Activated CD8-positive, alpha-beta T cell treated with anti-CD3 and anti-CD28 coated beads for 36 hours (primary cell): ENCODE measurements at regions not wholly inside any gene's neighbourhood (a gene's known extent, or its start where the extent isn't known, plus 50 kb on each side); places are given as distances from the start of the nearest gene placed in this dataset.
A peak's percentile ranks its signal among the peaks of the same experiment; 100 is the strongest.

Experiments
- ATAC-seq: fragments of 200-7000 bp; cut with Tn5 transposase; one replicate; pipeline ENCODE4 v1.10.0; 2021; ENCODE audit warnings: mild to moderate bottlenecking, moderate library complexity
- CTCF ChIA-PET: fragments of 350-600 bp; sonication (Branson Sonifier 250); formaldehyde crosslinking; loops from one replicate; lab custom pipeline; 2021; ENCODE audit warnings: antibody characterized with exemption; lab: Charles Lee
- POLR2A ChIA-PET: fragments of 350-600 bp; sonication (Branson Sonifier 250); formaldehyde crosslinking; loops from one replicate; lab custom pipeline; 2021; ENCODE audit warnings: antibody characterized with exemption; lab: Charles Lee
- DNase-seq: peaks from one replicate; pipeline ENCODE4 v3.0.0-alpha.2; 2020
- H3K27ac Mint-ChIP-seq: one replicate; pipeline ENCODE4 v1.8.0; 2021; ENCODE audit warnings: mild to moderate bottlenecking, mixed read lengths
- H3K27me3 Mint-ChIP-seq: one replicate; pipeline ENCODE4 v1.8.0; 2021; ENCODE audit warnings: mixed read lengths
- H3K36me3 Mint-ChIP-seq: one replicate; pipeline ENCODE4 v1.8.0; 2021; ENCODE audit warnings: low read depth, mixed read lengths
- H3K4me1 Mint-ChIP-seq: one replicate; pipeline ENCODE4 v1.8.0; 2021; ENCODE audit warnings: low read depth, mixed read lengths
- H3K4me3 Mint-ChIP-seq: one replicate; pipeline ENCODE4 v1.8.0; 2021; ENCODE audit warnings: mild to moderate bottlenecking, moderate library complexity, mixed read lengths
- H3K9me3 Mint-ChIP-seq: one replicate; pipeline ENCODE4 v1.8.0; 2021; ENCODE audit warnings: mixed read lengths
- intact Hi-C: fragments of 100-400 bp; cut with micrococcal nuclease; formaldehyde crosslinking; loops from one replicate; pipeline ENCODE4 v1.10.0; 2022
- TF ChIP-seq, protein P1 (sequence below): fragments of 200-600 bp; IDR thresholded peaks from one replicate; pipeline ENCODE4 v1.8.0; 2022; ENCODE audit warnings: antibody characterized with exemption, mild to moderate bottlenecking

DNA sequence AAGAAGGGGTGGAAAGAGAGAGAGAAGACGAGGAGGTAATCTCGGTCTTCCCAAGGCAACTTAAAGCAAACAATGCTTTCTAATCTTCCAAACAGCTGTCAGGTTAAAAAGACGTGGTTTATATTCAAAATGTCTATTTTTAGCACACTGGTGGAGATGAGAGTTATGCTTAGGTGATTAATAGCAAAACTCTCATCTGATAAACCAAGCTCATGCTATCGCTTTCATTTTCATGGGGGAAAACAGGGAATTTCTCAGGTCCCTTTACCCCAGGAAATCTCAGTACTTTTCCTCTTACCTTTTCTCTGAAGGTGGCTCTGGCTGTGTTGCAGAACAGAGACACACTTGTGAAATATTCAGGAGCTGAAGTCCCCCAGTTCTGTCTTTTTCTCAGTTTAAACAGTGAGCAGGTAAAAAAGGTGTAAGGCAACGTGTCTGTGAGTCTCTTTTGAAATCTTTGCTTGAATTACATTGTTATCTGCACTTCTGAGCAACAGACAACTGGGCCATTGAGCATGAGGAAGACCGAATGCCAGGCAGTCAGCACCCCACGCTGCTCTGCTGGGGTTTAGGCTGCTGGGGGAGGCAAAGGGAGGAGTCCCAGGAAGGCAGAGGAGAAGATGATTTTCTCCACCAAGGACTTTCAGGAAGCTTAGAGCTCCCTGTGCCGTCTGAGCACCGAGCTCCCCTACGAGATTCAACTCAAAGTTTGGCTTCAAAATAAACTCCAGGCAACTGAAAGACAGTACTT, 759.3 kb downstream of the BCL11B start:
- ATAC-seq (peak; percentile 45), DNase-seq (no peak)
- H3K36me3 Mint-ChIP-seq = no peaks in the 10 kb centered on the region
- H3K27me3 Mint-ChIP-seq = no peaks in the 10 kb centered on the region
- CTCF ChIA-PET = interaction anchor here (0.7 kb wide), 1 partner anchor 417 kb away, joined by 3 read pairs; no protein-coding TSS in a partner anchor
- TF ChIP-seq, protein P1, sequence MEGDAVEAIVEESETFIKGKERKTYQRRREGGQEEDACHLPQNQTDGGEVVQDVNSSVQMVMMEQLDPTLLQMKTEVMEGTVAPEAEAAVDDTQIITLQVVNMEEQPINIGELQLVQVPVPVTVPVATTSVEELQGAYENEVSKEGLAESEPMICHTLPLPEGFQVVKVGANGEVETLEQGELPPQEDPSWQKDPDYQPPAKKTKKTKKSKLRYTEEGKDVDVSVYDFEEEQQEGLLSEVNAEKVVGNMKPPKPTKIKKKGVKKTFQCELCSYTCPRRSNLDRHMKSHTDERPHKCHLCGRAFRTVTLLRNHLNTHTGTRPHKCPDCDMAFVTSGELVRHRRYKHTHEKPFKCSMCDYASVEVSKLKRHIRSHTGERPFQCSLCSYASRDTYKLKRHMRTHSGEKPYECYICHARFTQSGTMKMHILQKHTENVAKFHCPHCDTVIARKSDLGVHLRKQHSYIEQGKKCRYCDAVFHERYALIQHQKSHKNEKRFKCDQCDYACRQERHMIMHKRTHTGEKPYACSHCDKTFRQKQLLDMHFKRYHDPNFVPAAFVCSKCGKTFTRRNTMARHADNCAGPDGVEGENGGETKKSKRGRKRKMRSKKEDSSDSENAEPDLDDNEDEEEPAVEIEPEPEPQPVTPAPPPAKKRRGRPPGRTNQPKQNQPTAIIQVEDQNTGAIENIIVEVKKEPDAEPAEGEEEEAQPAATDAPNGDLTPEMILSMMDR = no peak
- no peak overlapping the region for H3K4me3 Mint-ChIP-seq
- POLR2A ChIA-PET = no interaction called here
- intact Hi-C loops = no loop called here
- peaks cover 6% of the 10 kb centered on the region for H3K9me3 Mint-ChIP-seq
- peak overlapping the region; percentile 54 for H3K27ac Mint-ChIP-seq
- peaks cover 36% of the 10 kb centered on the region for H3K4me1 Mint-ChIP-seq

DNA sequence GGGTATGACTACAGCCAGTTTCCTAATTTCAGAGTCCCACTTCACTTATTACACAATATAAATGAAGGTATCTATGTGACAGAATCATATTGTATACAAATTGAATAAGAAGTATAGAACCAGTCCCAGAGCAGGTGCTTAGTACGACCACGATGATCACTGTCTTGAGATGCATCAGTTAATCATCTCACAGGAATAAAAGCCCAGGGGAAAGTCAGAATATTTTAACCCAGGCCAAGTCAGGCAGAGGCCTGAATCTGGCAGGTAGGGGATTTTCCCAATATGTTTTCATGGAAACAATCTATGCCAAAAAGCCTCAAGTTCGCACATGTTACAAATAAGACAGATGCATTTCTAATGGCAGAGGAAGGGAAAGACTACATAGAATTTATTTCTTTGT, 758.4 kb downstream of the BCL11B start:
- no peak for ATAC-seq
- CTCF ChIA-PET = no interaction called here
- Mint-ChIP-seq H3K36me3 (no peaks in the 10 kb centered on the region), H3K4me3 (no peak overlapping the region), H3K27ac (no peak overlapping the region), H3K9me3 (peaks cover 6% of the 10 kb centered on the region), H3K4me1 (peaks cover 36% of the 10 kb centered on the region), H3K27me3 (no peaks in the 10 kb centered on the region)
- POLR2A ChIA-PET = no interaction called here
- intact Hi-C loops = no loop called here
- TF ChIP-seq, protein P1 = no peak
- no peak for DNase-seq

DNA sequence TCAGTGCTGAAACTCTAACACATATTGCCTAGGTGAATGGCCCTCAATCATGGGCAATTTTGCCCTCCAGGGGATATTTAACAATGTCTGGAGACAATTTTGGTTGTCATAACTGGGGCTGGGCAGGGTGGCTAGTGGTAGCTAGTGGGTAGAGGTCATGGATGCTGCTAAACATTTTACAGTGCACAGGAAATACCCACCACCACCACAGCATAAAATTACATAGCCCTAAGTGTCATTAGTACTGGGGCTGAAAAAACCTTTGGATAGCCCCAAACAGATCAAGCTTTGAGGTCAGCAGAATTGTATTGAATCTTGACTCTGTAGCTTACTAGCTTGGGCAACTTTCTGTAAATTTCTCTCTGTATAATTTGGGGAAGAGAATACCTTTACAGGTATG, 758.0 kb downstream of the BCL11B start:
- no peak overlapping the region for H3K27ac Mint-ChIP-seq
- TF ChIP-seq, protein P1 = no peak
- CTCF ChIA-PET = interaction anchor here (0.7 kb wide), 1 partner anchor 13 kb away, joined by 3 read pairs; no protein-coding TSS in a partner anchor
- H3K36me3 Mint-ChIP-seq = no peaks in the 10 kb centered on the region
- H3K4me3 Mint-ChIP-seq = no peak overlapping the region
- POLR2A ChIA-PET = no interaction called here
- peaks cover 6% of the 10 kb centered on the region for H3K9me3 Mint-ChIP-seq
- H3K4me1 Mint-ChIP-seq = peaks cover 36% of the 10 kb centered on the region
- intact Hi-C loops = no loop called here
- DNase-seq (no peak), ATAC-seq (no peak)
- H3K27me3 Mint-ChIP-seq = no peaks in the 10 kb centered on the region

DNA sequence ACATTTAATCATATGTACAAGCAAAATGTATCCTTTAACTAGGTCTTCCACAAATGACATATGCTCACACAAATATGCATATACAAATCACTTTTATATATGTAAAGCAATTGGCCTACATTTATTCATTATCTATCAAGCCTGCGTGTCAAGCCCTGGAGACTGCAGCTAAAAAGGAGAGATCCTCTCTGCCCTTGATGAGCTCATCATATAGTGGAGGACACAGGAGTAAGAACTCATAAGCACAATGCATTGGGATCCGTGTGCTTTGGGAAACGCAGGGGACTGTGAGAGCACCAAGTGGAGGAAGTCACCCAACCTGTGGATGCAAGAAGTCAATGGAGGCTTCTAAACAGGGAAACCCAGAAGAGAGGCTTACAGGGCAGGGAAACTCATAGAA, 735.7 kb downstream of the BCL11B start:
- ATAC-seq (no peak), DNase-seq (no peak)
- CTCF ChIA-PET = no interaction called here
- intact Hi-C loops = no loop called here
- POLR2A ChIA-PET = no interaction called here
- TF ChIP-seq, protein P1 = no peak
- H3K36me3 Mint-ChIP-seq = no peaks in the 10 kb centered on the region
- H3K27me3 Mint-ChIP-seq = no peaks in the 10 kb centered on the region
- peaks cover 2% of the 10 kb centered on the region for H3K9me3 Mint-ChIP-seq
- H3K4me1 Mint-ChIP-seq = peaks cover 9% of the 10 kb centered on the region
- H3K27ac Mint-ChIP-seq = no peak overlapping the region
- no peak overlapping the region for H3K4me3 Mint-ChIP-seq

DNA sequence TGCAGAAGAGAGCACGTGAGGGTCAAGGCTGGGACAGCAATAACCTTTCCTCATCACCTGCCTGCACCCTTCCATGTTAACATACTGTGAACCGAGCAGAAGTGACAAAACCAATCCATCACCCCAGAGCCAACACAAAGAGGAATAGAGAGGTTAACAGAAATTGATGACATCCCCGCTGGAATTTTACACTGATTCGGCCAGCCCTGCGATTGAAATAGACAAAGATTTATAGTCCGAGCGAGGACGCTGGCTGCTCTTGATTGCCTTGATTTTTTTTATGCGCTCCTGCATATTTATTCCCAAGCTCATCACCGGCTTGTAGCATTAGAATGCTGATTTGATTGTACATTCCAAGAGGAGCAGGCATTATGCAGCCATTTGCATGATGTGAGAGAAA, 729.7 kb downstream of the BCL11B start:
- H3K4me3 Mint-ChIP-seq = no peak overlapping the region
- CTCF ChIA-PET = interaction anchor here (0.6 kb wide), 1 partner anchor 402 kb away, joined by 3 read pairs; no protein-coding TSS in a partner anchor

More for the DNA sequence above, 729.7 kb downstream of the BCL11B start:
- POLR2A ChIA-PET = interaction anchor here (0.7 kb wide), 1 partner anchor 542 kb away, joined by 3 read pairs; no protein-coding TSS in a partner anchor
- Mint-ChIP-seq H3K27me3 (no peaks in the 10 kb centered on the region), H3K27ac (no peak overlapping the region), H3K36me3 (no peaks in the 10 kb centered on the region), H3K9me3 (peaks cover 2% of the 10 kb centered on the region), H3K4me1 (peaks cover 2% of the 10 kb centered on the region)
- intact Hi-C loops = no loop called here
- no peak for ATAC-seq
- TF ChIP-seq, protein P1 = no peak
- DNase-seq = no peak
